ENCODE measurements at regions not wholly inside any gene's neighbourhood (a gene's known extent, or its start where the extent isn't known, plus 50 kb on each side); places are given as distances from the start of the nearest gene placed in this dataset.

- DNase-seq: peak; percentile 50
Observed at GRCh38 chr6:15793288-15793687, 130.5 kb upstream of the DTNBP1 start.

GRCh38 chr6:15792842-15793241 lies 130.0 kb upstream of the DTNBP1 start:
- no peak for DNase-seq

GRCh38 chr6:15791448-15792181 lies 128.8 kb upstream of the DTNBP1 start:
- DNase-seq: no peak

DNA sequence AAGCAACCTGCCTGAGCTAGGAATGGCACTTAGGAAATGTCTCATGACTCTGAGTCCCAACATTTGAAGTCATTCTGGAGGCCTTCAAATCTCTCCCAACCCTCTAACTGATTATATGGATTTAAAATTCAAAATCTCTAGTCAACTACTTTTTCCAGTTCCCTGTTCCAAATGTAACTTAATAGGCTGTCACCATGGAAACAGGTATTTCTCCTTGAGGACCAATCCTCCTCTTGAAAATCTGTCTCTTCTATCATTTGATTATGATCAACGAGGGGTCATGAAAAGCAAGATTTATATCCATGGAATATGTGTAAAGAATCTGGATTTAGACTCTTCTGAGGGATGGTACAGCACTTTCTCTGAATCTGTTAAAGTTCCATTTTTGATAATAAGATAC lies 127.3 kb upstream of the DTNBP1 start:
- DNase-seq: no peak

- DNase-seq: no peak
Observed at GRCh38 chr6:15786846-15787245, 124.0 kb upstream of the DTNBP1 start.

- DNase-seq: no peak
Observed at GRCh38 chr6:15783484-15783883, 120.7 kb upstream of the DTNBP1 start.

GRCh38 chr6:15781890-15782289 lies 119.1 kb upstream of the DTNBP1 start:
- no peak for DNase-seq

GRCh38 chr6:15781333-15781732 lies 118.5 kb upstream of the DTNBP1 start:
- no peak for DNase-seq

- DNase-seq: no peak
Observed at GRCh38 chr6:15780437-15780836, 117.6 kb upstream of the DTNBP1 start.

DNA sequence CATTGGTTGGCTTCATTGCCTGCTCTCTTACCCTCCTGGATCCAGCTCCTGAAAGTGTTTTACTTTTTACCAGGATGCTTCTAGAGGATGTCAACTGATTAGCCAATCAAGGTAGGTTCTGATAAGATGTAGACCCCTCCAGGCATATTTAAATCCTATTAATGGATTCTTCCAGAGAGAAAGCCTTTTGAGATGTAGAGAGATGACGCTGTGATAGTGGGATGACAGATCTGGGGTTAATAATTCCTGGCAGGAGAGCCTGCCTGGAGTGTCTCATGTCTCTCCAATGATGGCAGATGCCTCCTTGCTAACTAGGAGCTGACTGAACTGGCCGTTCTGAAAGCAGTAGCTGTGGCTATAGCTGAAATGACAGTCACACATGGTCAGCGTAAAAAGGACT lies 116.9 kb upstream of the DTNBP1 start:
- no peak for DNase-seq

GRCh38 chr6:15776458-15776980 lies 113.7 kb upstream of the DTNBP1 start:
- no peak for DNase-seq

GRCh38 chr6:15775741-15776140 lies 112.9 kb upstream of the DTNBP1 start:
- DNase-seq: no peak

- DNase-seq: no peak
Observed at GRCh38 chr6:15775076-15775634, 112.3 kb upstream of the DTNBP1 start.

- DNase-seq: no peak
Observed at GRCh38 chr6:15773806-15774410, 111.1 kb upstream of the DTNBP1 start.

- peak; percentile 18 for DNase-seq
Observed at GRCh38 chr6:15770347-15771143, 107.7 kb upstream of the DTNBP1 start.

DNA sequence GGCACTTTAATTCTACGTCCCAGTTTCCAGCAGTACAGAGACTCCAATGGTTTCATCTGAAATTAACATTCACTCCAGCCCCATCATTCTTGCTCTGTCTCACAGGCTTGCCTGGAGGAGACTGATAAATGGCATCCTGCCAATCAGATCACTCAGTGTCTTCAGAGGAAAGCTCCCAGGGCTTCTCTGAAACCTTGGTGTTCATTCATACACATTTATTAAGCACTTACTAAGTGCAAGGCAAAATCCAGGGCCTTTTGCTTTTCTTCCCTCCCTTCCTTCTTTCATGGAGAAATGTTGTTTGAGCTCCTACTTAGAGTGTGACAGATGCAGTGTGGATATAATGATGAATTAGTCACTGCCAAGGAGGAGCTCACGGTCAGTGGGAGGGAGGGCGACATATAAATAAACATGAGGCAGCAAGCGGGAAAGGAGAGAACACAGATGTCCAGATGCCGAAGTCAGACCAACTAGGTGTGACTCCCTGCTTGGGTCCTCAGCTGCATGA lies 106.7 kb upstream of the DTNBP1 start:
- no peak for DNase-seq

GRCh38 chr6:15768999-15769398 lies 106.2 kb upstream of the DTNBP1 start:
- no peak for DNase-seq

GRCh38 chr6:15763837-15764236 lies 101.0 kb upstream of the DTNBP1 start:
- DNase-seq: peak; percentile 10

- no peak for DNase-seq
Observed at GRCh38 chr6:15763364-15763763, 100.5 kb upstream of the DTNBP1 start.

- no peak for DNase-seq
Observed at GRCh38 chr6:15761045-15761502, 98.2 kb upstream of the DTNBP1 start.

GRCh38 chr6:15758631-15759215 lies 95.9 kb upstream of the DTNBP1 start:
- DNase-seq: no peak

- DNase-seq: no peak
Observed at GRCh38 chr6:15755526-15755925, 92.7 kb upstream of the DTNBP1 start.

- DNase-seq: no peak
Observed at GRCh38 chr6:15754706-15755079, 91.9 kb upstream of the DTNBP1 start.
